LoVo (cell line): ENCODE measurements at regions not wholly inside any gene's neighbourhood (a gene's known extent, or its start where the extent isn't known, plus 50 kb on each side); places are given as distances from the start of the nearest gene placed in this dataset.

Experiments used
- DNase-seq: peaks from one replicate; pipeline ENCODE4 v3.0.0-alpha.2; 2016; ENCODE audit warnings: low spot score

GRCh38 chr14:38762845-38763244, 340.2 kb downstream of the SEC23A start:
- DNase-seq = no peak

- DNase-seq = no peak
Observed at GRCh38 chr14:38762426-38762825, 340.6 kb downstream of the SEC23A start.

GRCh38 chr14:38761033-38761432, 342.0 kb downstream of the SEC23A start:
- DNase-seq = no peak

GRCh38 chr14:38758661-38759060, 344.4 kb downstream of the SEC23A start:
- DNase-seq = no peak

GRCh38 chr14:38755036-38755435, 348.0 kb downstream of the SEC23A start:
- no peak for DNase-seq

- DNase-seq = no peak
Observed at GRCh38 chr14:38752750-38753149, 350.3 kb downstream of the SEC23A start.

- no peak for DNase-seq
Observed at GRCh38 chr14:38752341-38752740, 350.7 kb downstream of the SEC23A start.

- no peak for DNase-seq
Observed at GRCh38 chr14:38751459-38751858, 351.6 kb downstream of the SEC23A start.

GRCh38 chr14:38749936-38750335, 353.1 kb downstream of the SEC23A start:
- DNase-seq = no peak

- no peak for DNase-seq
Observed at GRCh38 chr14:38745861-38746260, 357.2 kb downstream of the SEC23A start.

- no peak for DNase-seq
Observed at GRCh38 chr14:38743966-38744584, 359.0 kb downstream of the SEC23A start.

GRCh38 chr14:38737686-38738407, 365.2 kb downstream of the SEC23A start:
- DNase-seq = no peak

GRCh38 chr14:38735005-38735404, 368.0 kb downstream of the SEC23A start:
- no peak for DNase-seq

- DNase-seq = no peak
Observed at GRCh38 chr14:38731962-38732361, 371.1 kb downstream of the SEC23A start.

GRCh38 chr14:38730420-38730819, 372.6 kb downstream of the SEC23A start:
- DNase-seq = no peak

- no peak for DNase-seq
Observed at GRCh38 chr14:38727731-38728130, 375.3 kb downstream of the SEC23A start.

- DNase-seq = no peak
Observed at GRCh38 chr14:38724621-38725020, 378.4 kb downstream of the SEC23A start.

GRCh38 chr14:38723959-38724358, 379.1 kb downstream of the SEC23A start:
- no peak for DNase-seq

- no peak for DNase-seq
Observed at GRCh38 chr14:38723277-38723676, 379.8 kb downstream of the SEC23A start.

GRCh38 chr14:38721822-38722431, 381.1 kb downstream of the SEC23A start:
- DNase-seq = peak; percentile 30

- no peak for DNase-seq
Observed at GRCh38 chr14:38718519-38718918, 384.5 kb downstream of the SEC23A start.

- no peak for DNase-seq
Observed at GRCh38 chr14:38716926-38717325, 386.1 kb downstream of the SEC23A start.

- no peak for DNase-seq
Observed at GRCh38 chr14:38710881-38711280, 392.2 kb downstream of the SEC23A start.
